ENCODE measurements at regions not wholly inside any gene's neighbourhood (a gene's known extent, or its start where the extent isn't known, plus 50 kb on each side); places are given as distances from the start of the nearest gene placed in this dataset.

DNA sequence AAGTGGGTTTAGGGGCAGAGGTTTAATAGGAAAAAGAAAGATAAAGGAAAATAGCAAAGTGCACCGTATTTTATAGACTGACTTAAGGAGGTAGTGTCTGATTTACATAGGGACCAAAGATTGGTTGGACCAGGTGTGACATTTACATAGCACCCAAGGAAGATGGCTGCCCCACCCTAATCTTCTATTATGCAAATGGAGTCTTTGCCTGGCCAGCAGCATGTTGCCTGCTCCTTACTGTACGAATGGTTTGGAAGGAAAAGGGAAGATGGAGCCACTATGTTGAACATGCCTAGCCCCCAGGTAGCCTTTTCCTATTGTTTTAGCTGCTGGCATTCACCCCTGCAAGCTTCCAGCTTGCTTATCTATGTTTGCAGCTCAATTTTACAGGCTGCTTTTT, 146.2 kb upstream of the PDE5A start:
- no peaks in the 10 kb centered on the region for H3K27me3 ChIP-seq
- intact Hi-C loops (cut with DNase I): no loop called here
- TF ChIP-seq, protein P1, sequence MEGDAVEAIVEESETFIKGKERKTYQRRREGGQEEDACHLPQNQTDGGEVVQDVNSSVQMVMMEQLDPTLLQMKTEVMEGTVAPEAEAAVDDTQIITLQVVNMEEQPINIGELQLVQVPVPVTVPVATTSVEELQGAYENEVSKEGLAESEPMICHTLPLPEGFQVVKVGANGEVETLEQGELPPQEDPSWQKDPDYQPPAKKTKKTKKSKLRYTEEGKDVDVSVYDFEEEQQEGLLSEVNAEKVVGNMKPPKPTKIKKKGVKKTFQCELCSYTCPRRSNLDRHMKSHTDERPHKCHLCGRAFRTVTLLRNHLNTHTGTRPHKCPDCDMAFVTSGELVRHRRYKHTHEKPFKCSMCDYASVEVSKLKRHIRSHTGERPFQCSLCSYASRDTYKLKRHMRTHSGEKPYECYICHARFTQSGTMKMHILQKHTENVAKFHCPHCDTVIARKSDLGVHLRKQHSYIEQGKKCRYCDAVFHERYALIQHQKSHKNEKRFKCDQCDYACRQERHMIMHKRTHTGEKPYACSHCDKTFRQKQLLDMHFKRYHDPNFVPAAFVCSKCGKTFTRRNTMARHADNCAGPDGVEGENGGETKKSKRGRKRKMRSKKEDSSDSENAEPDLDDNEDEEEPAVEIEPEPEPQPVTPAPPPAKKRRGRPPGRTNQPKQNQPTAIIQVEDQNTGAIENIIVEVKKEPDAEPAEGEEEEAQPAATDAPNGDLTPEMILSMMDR (IDR thresholded peaks at IDR 0.05): no peak
- H3K9me3 ChIP-seq: no peaks in the 10 kb centered on the region
- DNase-seq: no peak
- H3K4me3 ChIP-seq: no peak overlapping the region
- no peak for ATAC-seq
- H3K36me3 ChIP-seq (replicated peaks in 1 of 2; ENCODE audit: insufficient read depth in 1 of 2, low read depth in 2 of 2): no peaks in the 10 kb centered on the region
- no peaks in the 10 kb centered on the region for H3K4me1 ChIP-seq
- no peak overlapping the region for H3K27ac ChIP-seq
- 47 to 73% methylated on average over 2 of the region's 2 CpGs for WGBS, 2 donors

DNA sequence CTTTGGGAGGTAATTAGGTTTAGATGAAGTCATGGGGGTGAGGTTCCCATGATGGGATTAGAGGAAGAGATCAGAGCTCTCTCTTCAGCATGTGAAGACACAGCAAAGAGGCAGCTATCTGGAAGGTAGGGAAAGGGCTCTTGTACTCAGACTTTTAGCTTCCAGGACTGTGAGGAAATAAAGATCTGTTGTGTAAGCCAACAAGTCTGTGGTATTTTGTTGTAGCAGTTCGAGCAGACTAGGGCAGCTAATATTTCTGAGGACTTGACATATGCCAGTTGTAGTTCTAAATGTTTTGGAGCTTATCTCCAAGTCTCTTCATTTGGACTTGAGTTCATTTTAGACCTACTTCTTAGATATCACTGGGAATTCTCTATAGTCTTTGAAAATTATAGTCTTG, 137.3 kb upstream of the PDE5A start:
- no peaks in the 10 kb centered on the region for H3K4me1 ChIP-seq
- DNase-seq (no peak), ATAC-seq (no peak)
- WGBS, 2 donors: 46 to 48% methylated on average over 1 of the region's 1 CpG
- H3K27ac ChIP-seq: no peak overlapping the region
- H3K4me3 ChIP-seq: no peak overlapping the region
- no peak for TF ChIP-seq POLR2A (IDR thresholded peaks at IDR 0.05)
- TF ChIP-seq, protein P1 (IDR thresholded peaks at IDR 0.05): no peak
- intact Hi-C loops (cut with DNase I): no loop called here
- H3K9me3 ChIP-seq: no peaks in the 10 kb centered on the region
- no peaks in the 10 kb centered on the region for H3K36me3 ChIP-seq (replicated peaks in 1 of 2; ENCODE audit: insufficient read depth in 1 of 2, low read depth in 2 of 2)
- H3K27me3 ChIP-seq: no peaks in the 10 kb centered on the region

DNA sequence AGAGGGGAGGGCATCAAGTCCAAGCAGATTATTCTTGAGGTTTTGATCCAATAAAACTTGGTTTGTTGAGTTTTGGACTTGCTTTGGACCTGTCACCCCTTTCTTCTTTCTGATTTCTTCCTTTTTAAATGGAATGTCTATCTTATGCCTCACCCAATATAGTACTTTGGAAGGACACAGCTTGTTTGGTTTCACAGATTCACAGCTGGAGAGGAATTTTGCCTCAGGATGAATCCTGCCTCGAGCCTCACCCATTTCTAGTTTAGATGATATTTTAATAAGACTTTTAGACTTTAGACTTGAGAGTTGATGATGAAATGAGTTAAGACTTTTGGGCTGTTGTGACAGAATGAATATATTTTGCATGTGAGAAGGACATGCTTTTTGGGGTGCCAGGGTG, 136.9 kb upstream of the PDE5A start:
- Histone ChIP-seq H3K36me3 (replicated peaks in 1 of 2; ENCODE audit: insufficient read depth in 1 of 2, low read depth in 2 of 2) (no peaks in the 10 kb centered on the region), H3K4me1 (no peaks in the 10 kb centered on the region), H3K9me3 (no peaks in the 10 kb centered on the region), H3K27me3 (no peaks in the 10 kb centered on the region), H3K27ac (no peak overlapping the region), H3K4me3 (no peak overlapping the region)
- DNase-seq (no peak), ATAC-seq (no peak)
- intact Hi-C loops (cut with DNase I): no loop called here
- no peak for TF ChIP-seq POLR2A (IDR thresholded peaks at IDR 0.05)
- TF ChIP-seq, protein P1 (IDR thresholded peaks at IDR 0.05): no peak
- WGBS, 2 donors: 66 to 73% methylated on average over 1 of the region's 1 CpG

DNA sequence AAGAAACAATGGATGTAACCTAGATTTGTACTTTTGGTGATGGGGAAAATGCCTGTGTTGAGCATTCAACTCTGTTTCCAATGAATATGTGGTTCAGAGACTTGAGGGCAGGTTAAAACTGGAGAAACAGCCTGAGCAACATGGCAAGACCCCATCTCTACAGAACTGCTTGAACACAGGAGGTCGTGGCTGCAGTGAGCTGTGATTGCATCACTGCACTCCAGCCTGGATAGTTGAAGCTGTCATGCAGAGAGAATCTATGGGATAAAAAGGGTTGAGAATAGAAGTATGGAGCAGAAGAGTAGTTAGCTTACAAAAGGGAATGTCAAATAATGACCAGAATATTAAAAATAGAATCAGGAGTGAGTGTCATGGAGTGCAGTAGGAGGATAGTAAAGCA, 134.8 kb upstream of the PDE5A start:
- Histone ChIP-seq H3K27ac (no peak overlapping the region), H3K36me3 (replicated peaks in 1 of 2; ENCODE audit: insufficient read depth in 1 of 2, low read depth in 2 of 2) (no peaks in the 10 kb centered on the region), H3K4me1 (no peaks in the 10 kb centered on the region), H3K27me3 (no peaks in the 10 kb centered on the region), H3K9me3 (no peaks in the 10 kb centered on the region), H3K4me3 (no peak overlapping the region)
- intact Hi-C loops (cut with DNase I): no loop called here
- ATAC-seq (no peak), DNase-seq (no peak)
- 41 to 65% methylated on average over 1 of the region's 1 CpG for WGBS, 2 donors
- TF ChIP-seq, protein P1 (IDR thresholded peaks at IDR 0.05): no peak
- no peak for TF ChIP-seq POLR2A (IDR thresholded peaks at IDR 0.05)

DNA sequence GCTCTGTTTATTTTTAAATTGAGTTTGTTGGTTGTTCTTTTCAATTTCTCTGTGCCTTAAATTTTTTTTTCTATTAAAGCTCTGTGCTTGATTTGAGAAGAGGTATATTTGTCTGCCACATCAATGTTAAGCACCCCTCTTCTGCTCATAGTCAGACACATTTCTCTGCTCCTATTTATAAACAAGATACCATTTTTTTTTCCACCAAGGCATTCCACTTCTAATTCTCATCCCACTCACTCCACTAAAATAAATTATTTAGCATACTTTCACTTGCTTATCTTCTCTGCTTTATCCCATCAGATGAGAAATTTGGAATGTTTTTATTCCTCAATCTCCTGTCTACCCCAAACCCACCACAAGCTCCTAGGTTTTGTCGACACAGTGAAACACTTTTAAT, 127.0 kb upstream of the PDE5A start:
- H3K27ac ChIP-seq: no peak overlapping the region
- WGBS, 2 donors: 87 to 94% methylated on average over 1 of the region's 1 CpG
- ATAC-seq: no peak

More for the DNA sequence above, 127.0 kb upstream of the PDE5A start:
- H3K9me3 ChIP-seq: no peaks in the 10 kb centered on the region
- H3K36me3 ChIP-seq (replicated peaks in 1 of 2; ENCODE audit: insufficient read depth in 1 of 2, low read depth in 2 of 2): no peaks in the 10 kb centered on the region
- no peaks in the 10 kb centered on the region for H3K4me1 ChIP-seq
- no peaks in the 10 kb centered on the region for H3K27me3 ChIP-seq
- no peak for TF ChIP-seq POLR2A (IDR thresholded peaks at IDR 0.05)
- TF ChIP-seq, protein P1 (IDR thresholded peaks at IDR 0.05): no peak
- intact Hi-C loops (cut with DNase I): no loop called here
- H3K4me3 ChIP-seq: no peak overlapping the region
- DNase-seq: no peak
